ENCODE measurements at regions not wholly inside any gene's neighbourhood (a gene's known extent, or its start where the extent isn't known, plus 50 kb on each side); places are given as distances from the start of the nearest gene placed in this dataset.
"Not testable (repeated sequence)": the region's sequence is repeated elsewhere in the genome, so short reads cannot be mapped to it uniquely, and the experiment has no call there.

GRCh38 chr2:185245806-185246205 lies 492.8 kb upstream of the FSIP2 start:
- no peak for DNase-seq (ENCODE audit: low spot score)

GRCh38 chr2:185246717-185247116 lies 491.9 kb upstream of the FSIP2 start:
- no peak for DNase-seq (ENCODE audit: low spot score)

- no peak for DNase-seq (ENCODE audit: low spot score)
Observed at GRCh38 chr2:185255566-185255965, 483.0 kb upstream of the FSIP2 start.

GRCh38 chr2:185265747-185266146 lies 472.9 kb upstream of the FSIP2 start:
- DNase-seq (ENCODE audit: low spot score), result no peak

GRCh38 chr2:185268651-185269050 lies 470.0 kb upstream of the FSIP2 start:
- no peak for DNase-seq (ENCODE audit: low spot score)

- no peak for DNase-seq (ENCODE audit: low spot score)
Observed at GRCh38 chr2:185274718-185275484, 463.7 kb upstream of the FSIP2 start.

- DNase-seq (ENCODE audit: low spot score), result not testable (repeated sequence)
Observed at GRCh38 chr2:185275979-185276378, 462.6 kb upstream of the FSIP2 start.

GRCh38 chr2:185278761-185279160 lies 459.8 kb upstream of the FSIP2 start:
- DNase-seq (ENCODE audit: low spot score), result no peak

GRCh38 chr2:185279999-185280398 lies 458.6 kb upstream of the FSIP2 start:
- DNase-seq (ENCODE audit: low spot score), result no peak

GRCh38 chr2:185284696-185285095 lies 453.9 kb upstream of the FSIP2 start:
- no peak for DNase-seq (ENCODE audit: low spot score)

- DNase-seq (ENCODE audit: low spot score), result not testable (repeated sequence)
Observed at GRCh38 chr2:185290012-185290411, 448.6 kb upstream of the FSIP2 start.

GRCh38 chr2:185291035-185291647 lies 447.5 kb upstream of the FSIP2 start:
- no peak for DNase-seq (ENCODE audit: low spot score)

- DNase-seq (ENCODE audit: low spot score), result no peak
Observed at GRCh38 chr2:185299867-185300266, 438.7 kb upstream of the FSIP2 start.

GRCh38 chr2:185306119-185306518 lies 432.5 kb upstream of the FSIP2 start:
- no peak for DNase-seq (ENCODE audit: low spot score)

- no peak for DNase-seq (ENCODE audit: low spot score)
Observed at GRCh38 chr2:185316383-185316782, 422.2 kb upstream of the FSIP2 start.

- DNase-seq (ENCODE audit: low spot score), result no peak
Observed at GRCh38 chr2:185318271-185318724, 420.3 kb upstream of the FSIP2 start.

- no peak for DNase-seq (ENCODE audit: low spot score)
Observed at GRCh38 chr2:185335879-185336278, 402.7 kb upstream of the FSIP2 start.

GRCh38 chr2:185337033-185337432 lies 401.6 kb upstream of the FSIP2 start:
- DNase-seq (ENCODE audit: low spot score), result no peak

- no peak for DNase-seq (ENCODE audit: low spot score)
Observed at GRCh38 chr2:185338104-185338503, 400.5 kb upstream of the FSIP2 start.

GRCh38 chr2:185347445-185347844 lies 391.2 kb upstream of the FSIP2 start:
- no peak for DNase-seq (ENCODE audit: low spot score)

- DNase-seq (ENCODE audit: low spot score), result no peak
Observed at GRCh38 chr2:185360776-185361175, 377.8 kb upstream of the FSIP2 start.

- no peak for DNase-seq (ENCODE audit: low spot score)
Observed at GRCh38 chr2:185372188-185372587, 366.4 kb upstream of the FSIP2 start.

GRCh38 chr2:185373229-185373628 lies 365.4 kb upstream of the FSIP2 start:
- no peak for DNase-seq (ENCODE audit: low spot score)

All from mesenteric fat pad (tissue), 1 donor.